Mucosa of rectum (tissue), 2 donors: ENCODE measurements at regions not wholly inside any gene's neighbourhood (a gene's known extent, or its start where the extent isn't known, plus 50 kb on each side); places are given as distances from the start of the nearest gene placed in this dataset.

ENCODE experiments used
- H3K27ac ChIP-seq, 2 donors: one replicate each; pipeline ENCODE4 v1.7.0; 2013; ENCODE audit warnings: inconsistent platforms in 2 of 2, low read depth in 2 of 2, low read length in 2 of 2
- H3K27me3 ChIP-seq, 2 donors: one replicate each; pipeline ENCODE4 v1.7.0; 2013; ENCODE audit warnings: low read length in 2 of 2; ENCODE audit not compliant: control insufficient read depth in 2 of 2, insufficient read depth in 2 of 2
- H3K36me3 ChIP-seq, 2 donors: one replicate each; pipeline ENCODE4 v1.7.0; 2013; ENCODE audit warnings: low read length in 2 of 2; ENCODE audit not compliant: control insufficient read depth in 2 of 2, insufficient read depth in 2 of 2
- H3K4me1 ChIP-seq, 2 donors: one replicate each; pipeline ENCODE4 v1.7.0; 2013; ENCODE audit warnings: low read length in 2 of 2, mild to moderate bottlenecking in 1 of 2; ENCODE audit not compliant: control insufficient read depth in 2 of 2, insufficient read depth in 2 of 2
- H3K4me3 ChIP-seq, 2 donors: one replicate each; pipeline ENCODE4 v1.7.0; 2013; ENCODE audit warnings: low read length in 2 of 2
- H3K9ac ChIP-seq, 2 donors: one replicate each; pipeline ENCODE4 v1.7.0; 2013; ENCODE audit warnings: low read length in 2 of 2, low read depth in 1 of 2, mild to moderate bottlenecking in 1 of 2
- H3K9me3 ChIP-seq, 2 donors: one replicate each; pipeline ENCODE4 v1.7.0; 2013; ENCODE audit warnings: low read length in 2 of 2; ENCODE audit not compliant: control insufficient read depth in 2 of 2
- donor health status: healthy.
- donor health status: Normal muscosa, but diverticular disease.

- Histone ChIP-seq H3K36me3 (no peaks in the 10 kb centered on the region), H3K27ac (no peak overlapping the region), H3K9ac (no peak overlapping the region), H3K4me3 (no peak overlapping the region), H3K9me3 (no peaks in the 10 kb centered on the region), H3K4me1 (no peaks in the 10 kb centered on the region), H3K27me3 (no peaks in the 10 kb centered on the region)
These were observed 623.1 kb upstream of the MGMT start for GRCh38 chr10:128843972-128844371.

GRCh38 chr10:128846927-128847326, 620.1 kb upstream of the MGMT start:
- Histone ChIP-seq H3K36me3 (no peaks in the 10 kb centered on the region), H3K27me3 (no peaks in the 10 kb centered on the region), H3K4me1 (no peaks in the 10 kb centered on the region), H3K9me3 (no peaks in the 10 kb centered on the region), H3K27ac (no peak overlapping the region), H3K4me3 (no peak overlapping the region), H3K9ac (no peak overlapping the region)

- Histone ChIP-seq H3K36me3 (no peaks in the 10 kb centered on the region), H3K4me3 (no peak overlapping the region), H3K9ac (no peak overlapping the region), H3K4me1 (no peaks in the 10 kb centered on the region), H3K9me3 (no peaks in the 10 kb centered on the region), H3K27me3 (no peaks in the 10 kb centered on the region), H3K27ac (no peak overlapping the region)
These were observed 618.2 kb upstream of the MGMT start for GRCh38 chr10:128848810-128849209.

GRCh38 chr10:128850647-128851046, 616.4 kb upstream of the MGMT start:
- Histone ChIP-seq H3K27ac (no peak overlapping the region), H3K9ac (no peak overlapping the region), H3K36me3 (no peaks in the 10 kb centered on the region), H3K4me3 (no peak overlapping the region), H3K9me3 (no peaks in the 10 kb centered on the region), H3K4me1 (peaks cover 6 to 7% of the 10 kb centered on the region in 2 donors), H3K27me3 (no peaks in the 10 kb centered on the region)

GRCh38 chr10:128851281-128851680, 615.8 kb upstream of the MGMT start:
- Histone ChIP-seq H3K9ac (no peak overlapping the region), H3K4me3 (no peak overlapping the region), H3K4me1 (peaks cover 6 to 7% of the 10 kb centered on the region in 2 donors), H3K27ac (no peak overlapping the region), H3K27me3 (no peaks in the 10 kb centered on the region), H3K9me3 (no peaks in the 10 kb centered on the region), H3K36me3 (no peaks in the 10 kb centered on the region)

- no peak overlapping the region for H3K27ac ChIP-seq
- no peaks in the 10 kb centered on the region for H3K9me3 ChIP-seq
- no peak overlapping the region for H3K9ac ChIP-seq
- no peak overlapping the region for H3K4me3 ChIP-seq
- no peaks in the 10 kb centered on the region for H3K27me3 ChIP-seq
- H3K36me3 ChIP-seq: no peaks in the 10 kb centered on the region
- peaks cover 6 to 7% of the 10 kb centered on the region in 2 donors for H3K4me1 ChIP-seq
These were observed 615.3 kb upstream of the MGMT start for GRCh38 chr10:128851726-128852125.

GRCh38 chr10:128852449-128852848, 614.6 kb upstream of the MGMT start:
- H3K9me3 ChIP-seq: no peaks in the 10 kb centered on the region
- H3K9ac ChIP-seq: no peak overlapping the region
- peaks cover 6 to 7% of the 10 kb centered on the region in 2 donors for H3K4me1 ChIP-seq
- no peak overlapping the region for H3K4me3 ChIP-seq
- H3K27me3 ChIP-seq: no peaks in the 10 kb centered on the region
- H3K36me3 ChIP-seq: no peaks in the 10 kb centered on the region
- no peak overlapping the region for H3K27ac ChIP-seq

- Histone ChIP-seq H3K9me3 (no peaks in the 10 kb centered on the region), H3K36me3 (no peaks in the 10 kb centered on the region), H3K4me3 (no peak overlapping the region), H3K27me3 (no peaks in the 10 kb centered on the region), H3K27ac (no peak overlapping the region), H3K4me1 (peaks cover 6 to 7% of the 10 kb centered on the region in 2 donors), H3K9ac (no peak overlapping the region)
These were observed 614.1 kb upstream of the MGMT start for GRCh38 chr10:128852902-128853301.

- Histone ChIP-seq H3K27me3 (no peaks in the 10 kb centered on the region), H3K9ac (no peak overlapping the region), H3K27ac (no peak overlapping the region), H3K4me3 (no peak overlapping the region), H3K9me3 (no peaks in the 10 kb centered on the region), H3K36me3 (no peaks in the 10 kb centered on the region), H3K4me1 (peaks cover 6 to 7% of the 10 kb centered on the region in 2 donors)
These were observed 613.5 kb upstream of the MGMT start for GRCh38 chr10:128853537-128853936.

GRCh38 chr10:128854204-128854603, 612.8 kb upstream of the MGMT start:
- H3K4me3 ChIP-seq: no peak overlapping the region
- H3K9ac ChIP-seq: no peak overlapping the region
- no peak overlapping the region for H3K27ac ChIP-seq
- peaks cover 6 to 7% of the 10 kb centered on the region in 2 donors for H3K4me1 ChIP-seq
- no peaks in the 10 kb centered on the region for H3K9me3 ChIP-seq
- no peaks in the 10 kb centered on the region for H3K36me3 ChIP-seq
- no peaks in the 10 kb centered on the region for H3K27me3 ChIP-seq

GRCh38 chr10:128854963-128855362, 612.1 kb upstream of the MGMT start:
- no peaks in the 10 kb centered on the region for H3K27me3 ChIP-seq
- H3K4me1 ChIP-seq: peaks cover 6 to 7% of the 10 kb centered on the region in 2 donors
- H3K27ac ChIP-seq: no peak overlapping the region
- no peak overlapping the region for H3K4me3 ChIP-seq
- no peaks in the 10 kb centered on the region for H3K9me3 ChIP-seq
- no peaks in the 10 kb centered on the region for H3K36me3 ChIP-seq
- no peak overlapping the region for H3K9ac ChIP-seq
